ENCODE measurements at regions not wholly inside any gene's neighbourhood (a gene's known extent, or its start where the extent isn't known, plus 50 kb on each side); places are given as distances from the start of the nearest gene placed in this dataset.

GRCh38 chr6:163901681-163902080, 487.2 kb downstream of the QKI start:
- Histone ChIP-seq H3F3A (ENCODE audit: insufficient read depth, low read length, poor library complexity, severe bottlenecking) (no peaks in the 10 kb centered on the region), H3K4me2 (ENCODE audit: low read length) (no peak overlapping the region), H3K27ac (ENCODE audit: low read length) (no peak overlapping the region), H3K9me3 (ENCODE audit: low read length) (no peaks in the 10 kb centered on the region), H3K9me2 (ENCODE audit: insufficient read depth, low read length) (no peaks in the 10 kb centered on the region), H4K20me1 (ENCODE audit: insufficient read depth) (no peaks in the 10 kb centered on the region), H3K4me3 (ENCODE audit: low read length) (no peak overlapping the region), H3K27me3 (ENCODE audit: insufficient read depth, low read depth, low read length) (no peaks in the 10 kb centered on the region), H3K79me2 (replicated peaks; ENCODE audit: insufficient read depth, low read length) (no peaks in the 10 kb centered on the region), H2AFZ (ENCODE audit: low read depth, low read length) (no peak overlapping the region), H3K36me3 (ENCODE audit: insufficient read depth, low read length) (no peaks in the 10 kb centered on the region), H3K9ac (ENCODE audit: low read length) (no peak overlapping the region)
- no peak for TF ChIP-seq MXI1 (conservative IDR thresholded peaks at IDR 0.05; ENCODE audit: poor library complexity, severe bottlenecking)
- TF ChIP-seq EZH2 (IDR thresholded peaks at IDR 0.05; ENCODE audit: borderline replicate concordance, insufficient read depth, low read length, poor library complexity, severe bottlenecking) = no peak
- no peak for TF ChIP-seq EP300 (conservative IDR thresholded peaks at IDR 0.05; ENCODE audit: poor library complexity, severe bottlenecking)
- no peak for TF ChIP-seq RAD21 (conservative IDR thresholded peaks at IDR 0.05)
- no peak for TF ChIP-seq POLR2AphosphoS5 (IDR thresholded peaks at IDR 0.05)

- no peak overlapping the region for H3K27ac ChIP-seq (ENCODE audit: low read length)
- no peak overlapping the region for H2AFZ ChIP-seq (ENCODE audit: low read depth, low read length)
- TF ChIP-seq REST (IDR thresholded peaks at IDR 0.05; ENCODE audit: borderline replicate concordance) (no peak), TAF1 (IDR thresholded peaks at IDR 0.05; ENCODE audit: low read depth) (no peak), MXI1 (conservative IDR thresholded peaks at IDR 0.05; ENCODE audit: poor library complexity, severe bottlenecking) (no peak), POLR2AphosphoS5 (IDR thresholded peaks at IDR 0.05) (no peak), SMC3 (conservative IDR thresholded peaks at IDR 0.05; ENCODE audit: poor library complexity) (no peak), EP300 (conservative IDR thresholded peaks at IDR 0.05; ENCODE audit: poor library complexity, severe bottlenecking) (no peak), RAD21 (conservative IDR thresholded peaks at IDR 0.05) (no peak), EZH2 (IDR thresholded peaks at IDR 0.05; ENCODE audit: borderline replicate concordance, insufficient read depth, low read length, poor library complexity, severe bottlenecking) (no peak)
- TF ChIP-seq, protein P1, sequence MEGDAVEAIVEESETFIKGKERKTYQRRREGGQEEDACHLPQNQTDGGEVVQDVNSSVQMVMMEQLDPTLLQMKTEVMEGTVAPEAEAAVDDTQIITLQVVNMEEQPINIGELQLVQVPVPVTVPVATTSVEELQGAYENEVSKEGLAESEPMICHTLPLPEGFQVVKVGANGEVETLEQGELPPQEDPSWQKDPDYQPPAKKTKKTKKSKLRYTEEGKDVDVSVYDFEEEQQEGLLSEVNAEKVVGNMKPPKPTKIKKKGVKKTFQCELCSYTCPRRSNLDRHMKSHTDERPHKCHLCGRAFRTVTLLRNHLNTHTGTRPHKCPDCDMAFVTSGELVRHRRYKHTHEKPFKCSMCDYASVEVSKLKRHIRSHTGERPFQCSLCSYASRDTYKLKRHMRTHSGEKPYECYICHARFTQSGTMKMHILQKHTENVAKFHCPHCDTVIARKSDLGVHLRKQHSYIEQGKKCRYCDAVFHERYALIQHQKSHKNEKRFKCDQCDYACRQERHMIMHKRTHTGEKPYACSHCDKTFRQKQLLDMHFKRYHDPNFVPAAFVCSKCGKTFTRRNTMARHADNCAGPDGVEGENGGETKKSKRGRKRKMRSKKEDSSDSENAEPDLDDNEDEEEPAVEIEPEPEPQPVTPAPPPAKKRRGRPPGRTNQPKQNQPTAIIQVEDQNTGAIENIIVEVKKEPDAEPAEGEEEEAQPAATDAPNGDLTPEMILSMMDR (IDR thresholded peaks at IDR 0.05; ENCODE audit: poor library complexity, severe bottlenecking) = no peak
These were observed 486.1 kb downstream of the QKI start for GRCh38 chr6:163900570-163900969.

More at GRCh38 chr6:163900570-163900969, 486.1 kb downstream of the QKI start:
- no peaks in the 10 kb centered on the region for H3K9me2 ChIP-seq (ENCODE audit: insufficient read depth, low read length)
- H4K20me1 ChIP-seq (ENCODE audit: insufficient read depth) = no peaks in the 10 kb centered on the region
- no peak overlapping the region for H3K4me3 ChIP-seq (ENCODE audit: low read length)
- H3K36me3 ChIP-seq (ENCODE audit: insufficient read depth, low read length) = no peaks in the 10 kb centered on the region
- no peak overlapping the region for H3K9ac ChIP-seq (ENCODE audit: low read length)
- H3K4me2 ChIP-seq (ENCODE audit: low read length) = no peak overlapping the region
- no peaks in the 10 kb centered on the region for H3K79me2 ChIP-seq (replicated peaks; ENCODE audit: insufficient read depth, low read length)
- H3K27me3 ChIP-seq (ENCODE audit: insufficient read depth, low read depth, low read length) = no peaks in the 10 kb centered on the region
- H3K9me3 ChIP-seq (ENCODE audit: low read length) = no peaks in the 10 kb centered on the region
- H3F3A ChIP-seq (ENCODE audit: insufficient read depth, low read length, poor library complexity, severe bottlenecking) = no peaks in the 10 kb centered on the region

Data from neural cell (in vitro differentiated cells).